HG03095 (cell line): ENCODE measurements at regions not wholly inside any gene's neighbourhood (a gene's known extent, or its start where the extent isn't known, plus 50 kb on each side); places are given as distances from the start of the nearest gene placed in this dataset.
A peak's percentile ranks its signal among the peaks of the same experiment; 100 is the strongest.
"Not testable (repeated sequence)": the region's sequence is repeated elsewhere in the genome, so short reads cannot be mapped to it uniquely, and the experiment has no call there.

Experiments
- ATAC-seq: cut with Tn5 transposase; IDR thresholded peaks from one replicate; pipeline ENCODE4 v1.9.1; 2021; ENCODE audit warnings: moderate library complexity; ENCODE audit not compliant: unreplicated experiment

DNA sequence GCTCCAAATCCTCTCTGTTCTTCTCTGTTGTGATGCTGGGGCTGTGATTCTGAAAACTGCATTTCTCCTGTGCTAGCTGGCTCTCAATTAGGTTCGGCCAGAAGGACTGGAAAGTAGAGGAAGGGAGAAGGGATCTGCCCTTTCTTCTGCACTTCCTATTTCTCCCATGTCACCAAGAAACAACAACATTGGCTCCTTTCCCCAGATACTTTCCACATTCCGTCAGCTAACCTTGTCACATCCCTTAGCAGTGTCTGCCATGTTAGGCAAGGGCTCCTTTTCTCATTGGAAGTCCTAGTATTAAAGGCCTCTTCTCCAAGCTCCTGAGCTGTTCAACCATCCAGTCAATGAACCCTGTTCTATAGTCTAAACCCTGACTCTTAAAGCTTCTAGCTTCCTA, 171.1 kb downstream of the ZNF621 start:
- no peak for ATAC-seq

- ATAC-seq: not testable (repeated sequence)
These were observed 173.9 kb downstream of the ZNF621 start for GRCh38 chr3:40698611-40699010.

DNA sequence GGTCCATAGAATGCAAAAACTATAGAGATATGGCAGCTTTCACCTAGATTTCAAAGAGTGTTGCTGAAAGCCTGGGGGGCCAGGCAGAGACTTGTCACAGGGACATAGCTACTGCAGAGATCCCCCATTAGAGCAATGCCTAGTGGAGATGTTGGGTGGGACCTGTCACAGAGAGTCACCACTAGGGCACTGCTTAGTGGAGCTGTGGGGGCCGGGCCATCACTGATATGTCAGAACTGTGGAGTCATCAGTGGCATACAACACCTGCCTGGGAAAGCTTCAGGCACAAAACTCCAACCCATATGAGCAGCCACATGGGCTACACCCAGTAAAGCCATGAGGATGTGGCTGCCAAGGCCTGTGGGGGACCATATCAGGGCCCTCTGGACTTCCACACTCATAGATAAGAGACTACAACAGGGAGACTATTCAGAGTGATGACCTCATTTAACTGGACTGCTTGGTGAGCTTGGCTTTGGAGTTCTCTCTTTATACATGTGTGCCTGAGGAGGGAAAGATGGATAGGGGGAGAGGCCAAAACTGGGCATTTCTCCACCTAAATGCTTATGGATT, 176.3 kb downstream of the ZNF621 start:
- ATAC-seq: no peak

DNA sequence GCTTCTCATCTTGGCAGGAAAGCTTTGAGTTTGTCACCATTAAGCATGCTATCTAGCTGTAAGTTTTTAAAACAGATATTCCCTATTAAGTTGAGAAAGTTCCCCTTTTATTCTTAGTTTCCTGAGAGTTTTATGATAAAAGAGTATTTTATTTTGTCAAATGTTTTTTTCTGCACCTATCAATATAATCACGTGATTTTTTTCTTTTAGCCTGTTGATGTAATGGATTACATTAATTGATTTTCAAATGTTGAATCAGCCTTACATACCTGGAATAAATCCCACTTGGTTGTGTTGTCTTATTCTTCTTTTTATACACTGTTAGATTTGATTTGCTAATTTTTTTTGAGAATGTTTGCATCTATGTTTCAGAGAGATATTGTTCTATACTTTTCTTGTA, 179.5 kb downstream of the ZNF621 start:
- no peak for ATAC-seq

GRCh38 chr3:40705663-40706062, 180.9 kb downstream of the ZNF621 start:
- ATAC-seq: no peak

- no peak for ATAC-seq
These were observed 188.5 kb downstream of the ZNF621 start for GRCh38 chr3:40713306-40713705.

- ATAC-seq: no peak
These were observed 189.0 kb downstream of the ZNF621 start for GRCh38 chr3:40713795-40714194.

DNA sequence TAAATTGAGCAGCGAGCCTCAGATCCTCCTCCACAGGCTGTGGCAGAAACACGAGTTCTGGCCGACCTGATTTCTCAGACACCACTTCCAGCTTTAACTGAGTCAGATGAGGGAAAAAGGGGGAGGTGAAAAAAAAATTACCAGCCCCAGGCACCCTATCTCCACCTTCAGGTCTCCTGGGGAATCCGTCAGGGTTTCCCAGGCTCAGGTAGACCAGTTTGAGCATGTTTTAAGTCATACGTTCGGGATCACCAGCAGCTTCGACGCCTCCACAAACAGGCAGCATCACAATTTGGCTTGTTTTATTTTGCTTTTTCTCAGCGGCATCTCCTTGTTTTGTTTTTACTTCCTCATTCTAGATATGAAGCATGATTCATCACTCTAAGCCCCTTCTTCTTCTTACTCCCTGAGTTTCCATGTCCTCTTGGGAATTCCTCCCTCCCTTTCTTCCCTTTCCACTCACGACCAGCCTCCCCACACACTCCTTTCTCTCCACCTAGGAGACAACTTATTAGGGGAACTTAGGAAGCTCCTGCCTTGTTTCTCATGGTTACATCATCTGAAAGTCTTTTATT, 190.1 kb downstream of the ZNF621 start:
- ATAC-seq: no peak

- no peak for ATAC-seq
These were observed 190.8 kb downstream of the ZNF621 start for GRCh38 chr3:40715551-40715950.

GRCh38 chr3:40717471-40717870, 192.7 kb downstream of the ZNF621 start:
- ATAC-seq: no peak

DNA sequence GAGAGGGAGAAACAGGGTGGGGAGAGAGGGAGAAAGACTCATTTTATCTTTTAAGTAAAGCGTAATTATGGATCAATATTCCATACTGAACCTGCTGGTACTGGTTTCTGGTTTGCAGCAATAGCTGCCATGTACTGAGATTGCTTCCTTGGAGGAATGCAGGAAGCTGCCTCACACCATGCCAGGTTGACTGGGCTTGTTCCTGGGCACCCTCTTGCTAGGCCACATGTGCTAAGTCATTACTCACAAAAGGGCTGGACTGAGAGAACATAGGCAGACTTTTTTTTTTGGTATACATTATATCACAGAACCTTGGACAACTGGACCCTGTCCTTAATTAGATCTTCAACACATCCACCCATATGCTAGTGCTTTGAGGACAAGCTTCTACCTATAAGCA, 193.4 kb downstream of the ZNF621 start:
- peak; percentile 23 for ATAC-seq

- ATAC-seq: peak; percentile 88
These were observed 193.9 kb downstream of the ZNF621 start for GRCh38 chr3:40718681-40719080.

DNA sequence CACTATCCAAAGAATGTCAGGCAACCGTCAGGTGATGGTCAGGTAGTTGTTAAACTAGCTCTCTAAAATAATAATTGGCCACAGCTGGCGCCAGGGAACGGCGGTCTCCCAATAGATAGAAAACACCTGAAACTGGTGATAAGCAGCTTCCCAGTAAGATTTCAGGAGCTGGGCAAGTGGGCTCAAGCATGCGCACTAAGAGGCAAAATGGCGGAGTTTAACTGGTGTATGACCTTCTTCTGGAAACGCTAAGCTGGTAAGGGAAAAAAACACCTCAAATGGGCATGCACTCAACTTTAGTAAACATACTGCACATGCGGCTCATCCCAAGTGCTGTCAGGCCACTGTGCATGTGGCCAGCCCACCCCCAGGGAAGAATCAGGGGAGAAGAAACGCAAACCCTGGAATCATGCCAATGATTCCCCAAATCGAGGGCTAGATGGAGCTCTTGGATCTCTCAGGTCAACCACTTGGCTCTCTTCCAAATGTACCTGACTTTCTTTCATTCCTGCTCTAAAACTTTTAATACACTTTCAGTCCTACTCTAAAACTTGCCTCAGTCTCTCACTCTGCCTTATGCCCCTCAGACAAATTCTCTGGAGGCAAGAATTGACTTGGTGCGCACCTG, 195.0 kb downstream of the ZNF621 start:
- no peak for ATAC-seq

GRCh38 chr3:40720341-40720740, 195.6 kb downstream of the ZNF621 start:
- no peak for ATAC-seq

GRCh38 chr3:40720863-40721262, 196.1 kb downstream of the ZNF621 start:
- no peak for ATAC-seq

GRCh38 chr3:40723083-40723660, 198.4 kb downstream of the ZNF621 start:
- no peak for ATAC-seq

GRCh38 chr3:40725031-40725430, 200.3 kb downstream of the ZNF621 start:
- no peak for ATAC-seq

- ATAC-seq: no peak
These were observed 206.7 kb downstream of the ZNF621 start for GRCh38 chr3:40731445-40731844.

DNA sequence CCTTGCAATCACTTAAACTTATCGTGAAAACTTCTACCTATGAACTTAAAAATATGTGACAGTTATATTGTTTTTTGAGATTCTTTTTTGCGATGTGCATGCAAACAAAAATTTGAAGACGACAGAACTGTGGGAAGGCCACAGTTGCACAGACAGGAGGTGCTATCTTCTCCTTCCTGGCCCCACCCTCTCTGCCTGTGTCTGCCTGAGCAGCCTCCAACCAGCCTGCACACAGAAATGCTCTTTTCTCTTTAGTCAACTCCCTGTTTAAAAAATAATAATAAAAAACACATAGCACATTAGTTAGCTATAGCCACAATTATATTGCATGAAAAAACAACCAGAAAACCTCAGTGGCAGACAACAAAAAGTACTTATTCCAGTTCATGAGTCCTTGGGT, 212.2 kb downstream of the ZNF621 start:
- no peak for ATAC-seq

DNA sequence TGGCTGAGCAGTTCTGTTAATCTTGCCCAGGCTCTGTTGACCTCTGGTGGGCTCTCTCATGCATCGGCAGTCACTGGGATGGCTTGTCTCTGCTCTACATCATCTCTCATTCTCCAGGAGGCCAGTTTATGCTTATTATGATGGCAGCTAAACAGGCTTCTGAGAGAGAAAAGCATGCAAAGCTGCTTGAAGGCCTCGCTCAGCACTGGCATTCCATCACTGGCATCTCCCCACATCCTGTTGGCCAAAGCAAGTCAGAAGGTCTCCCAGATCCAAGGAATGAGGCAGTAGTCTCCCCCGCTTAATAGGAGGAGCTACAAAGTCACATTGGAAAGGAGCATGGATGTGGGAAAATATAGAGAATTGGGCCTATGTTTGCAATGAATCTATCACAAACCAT, 212.6 kb downstream of the ZNF621 start:
- no peak for ATAC-seq

DNA sequence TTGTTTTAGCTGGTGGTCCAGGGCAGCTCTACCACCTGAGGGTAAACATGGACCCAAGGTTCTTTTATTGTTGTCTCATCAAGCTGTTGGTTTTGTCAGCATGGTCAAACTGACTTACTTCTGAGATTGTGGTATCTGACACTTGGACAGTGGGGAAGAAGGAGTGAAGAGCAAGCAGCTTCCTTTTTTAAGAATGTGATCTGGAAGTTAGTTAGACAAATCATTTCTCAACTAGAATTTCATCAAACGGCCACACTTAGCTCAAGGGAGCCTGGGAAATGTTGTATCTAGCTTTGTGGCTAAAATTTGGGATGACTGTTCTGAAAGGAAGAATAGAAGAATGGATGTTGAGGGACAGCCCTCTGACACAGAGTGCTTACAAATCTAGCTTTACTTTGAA, 215.2 kb downstream of the ZNF621 start:
- no peak for ATAC-seq

- no peak for ATAC-seq
These were observed 217.0 kb downstream of the ZNF621 start for GRCh38 chr3:40741729-40742128.
